ENCODE measurements at regions not wholly inside any gene's neighbourhood (a gene's known extent, or its start where the extent isn't known, plus 50 kb on each side); places are given as distances from the start of the nearest gene placed in this dataset.
"Not testable (repeated sequence)": the region's sequence is repeated elsewhere in the genome, so short reads cannot be mapped to it uniquely, and the experiment has no call there.

GRCh38 chr3:187856555-187856954 lies 111.3 kb upstream of the BCL6 start:
- POLR2A ChIA-PET, result no interaction called here

GRCh38 chr3:187858041-187858440 lies 112.8 kb upstream of the BCL6 start:
- Mint-ChIP-seq H3K4me1 (no peaks in the 10 kb centered on the region), H3K27me3 (peaks cover 2% of the 10 kb centered on the region), H3K9me3 (ENCODE audit: low read depth) (peaks cover 17% of the 10 kb centered on the region), H3K4me3 (no peak overlapping the region), H3K36me3 (ENCODE audit: low read depth) (no peaks in the 10 kb centered on the region), H3K27ac (no peak overlapping the region)
- CTCF ChIA-PET, result interaction anchor here (0.6 kb wide), 1 partner anchor 20 kb away, joined by 3 read pairs; no protein-coding TSS in a partner anchor
- no peak for DNase-seq
- intact Hi-C loops (cut with DNase I, micrococcal nuclease), result no loop called here
- ATAC-seq, result no peak
- POLR2A ChIA-PET, result no interaction called here

More at GRCh38 chr3:187856555-187856954, 111.3 kb upstream of the BCL6 start:
- H3K9me3 Mint-ChIP-seq (ENCODE audit: low read depth), result peaks cover 15% of the 10 kb centered on the region
- H3K36me3 Mint-ChIP-seq (ENCODE audit: low read depth), result no peaks in the 10 kb centered on the region
- no peak overlapping the region for H3K4me3 Mint-ChIP-seq
- no peaks in the 10 kb centered on the region for H3K27me3 Mint-ChIP-seq
- no peak for DNase-seq
- CTCF ChIA-PET, result interaction anchor here (0.9 to 1.0 kb wide), 2 partner anchors 13 to 109 kb away, joined by 3 to 4 read pairs; no protein-coding TSS in a partner anchor
- ATAC-seq, result no peak
- H3K4me1 Mint-ChIP-seq, result no peaks in the 10 kb centered on the region
- no peak overlapping the region for H3K27ac Mint-ChIP-seq
- intact Hi-C loops (cut with DNase I, micrococcal nuclease), result no loop called here

- Mint-ChIP-seq H3K27ac (no peak overlapping the region), H3K4me1 (no peaks in the 10 kb centered on the region), H3K27me3 (peaks cover 2% of the 10 kb centered on the region), H3K36me3 (ENCODE audit: low read depth) (no peaks in the 10 kb centered on the region), H3K4me3 (no peak overlapping the region), H3K9me3 (ENCODE audit: low read depth) (peaks cover 17% of the 10 kb centered on the region)
- ATAC-seq (no peak), DNase-seq (no peak)
- ChIA-PET POLR2A (no interaction called here), CTCF (interaction anchor here (0.7 kb wide), 1 partner anchor 1241 kb away, joined by 4 read pairs; no protein-coding TSS in a partner anchor)
- intact Hi-C loops (cut with DNase I, micrococcal nuclease), result no loop called here
Measured at GRCh38 chr3:187858711-187859110, 113.4 kb upstream of the BCL6 start.

- H3K4me1 Mint-ChIP-seq; H3K36me3 Mint-ChIP-seq (ENCODE audit: low read depth); H3K27ac Mint-ChIP-seq; H3K27me3 Mint-ChIP-seq; CTCF ChIA-PET; POLR2A ChIA-PET; DNase-seq; intact Hi-C loops (cut with DNase I, micrococcal nuclease); ATAC-seq: not testable (repeated sequence)
- Mint-ChIP-seq H3K4me3 (peak overlapping the region; percentile 53), H3K9me3 (ENCODE audit: low read depth) (peaks cover 17% of the 10 kb centered on the region)
Measured at GRCh38 chr3:187862701-187863277, 117.5 kb upstream of the BCL6 start.

- ATAC-seq (peak; percentile 85), DNase-seq (peak; percentile 31)
- H3K36me3 Mint-ChIP-seq (ENCODE audit: low read depth), result no peaks in the 10 kb centered on the region
- H3K27me3 Mint-ChIP-seq, result no peaks in the 10 kb centered on the region
- ChIA-PET CTCF (interaction anchor here (0.6 to 1.6 kb wide), 2 partner anchors 43 to 124 kb away, joined by 3 read pairs; no protein-coding TSS in a partner anchor), POLR2A (interaction anchor here (0.6 to 1.5 kb wide), 5 partner anchors 53 to 130 kb away, joined by 3 to 7 read pairs (median 4); no protein-coding TSS in a partner anchor)
- H3K4me3 Mint-ChIP-seq, result no peak overlapping the region
- H3K9me3 Mint-ChIP-seq (ENCODE audit: low read depth), result no peaks in the 10 kb centered on the region
- intact Hi-C loops (cut with DNase I, micrococcal nuclease), result loop anchor here in 1 of 2 experiments (1.0 to 5.0 kb wide), 2 partner anchors 49 to 93 kb away; no protein-coding TSS in a partner anchor
- peak overlapping the region; percentile 44 for H3K27ac Mint-ChIP-seq
- peaks cover 8% of the 10 kb centered on the region for H3K4me1 Mint-ChIP-seq
Measured at GRCh38 chr3:187870360-187871203, 125.3 kb upstream of the BCL6 start.

- DNase-seq, result no peak
- Mint-ChIP-seq H3K27me3 (no peaks in the 10 kb centered on the region), H3K36me3 (ENCODE audit: low read depth) (no peaks in the 10 kb centered on the region), H3K27ac (no peak overlapping the region), H3K9me3 (ENCODE audit: low read depth) (no peaks in the 10 kb centered on the region), H3K4me1 (peaks cover 8% of the 10 kb centered on the region), H3K4me3 (no peak overlapping the region)
- intact Hi-C loops (cut with DNase I, micrococcal nuclease), result loop anchor here in 1 of 2 experiments (5.0 kb wide), 1 partner anchor 94 kb away; no protein-coding TSS in a partner anchor
- no peak for ATAC-seq
- ChIA-PET CTCF (interaction anchor here (1.6 kb wide), 1 partner anchor 44 kb away, joined by 3 read pairs; no protein-coding TSS in a partner anchor), POLR2A (interaction anchor here (1.5 kb wide), 1 partner anchor 131 kb away, joined by 7 read pairs; no protein-coding TSS in a partner anchor)
Measured at GRCh38 chr3:187871204-187871591, 125.9 kb upstream of the BCL6 start.

GRCh38 chr3:187871848-187872247 lies 126.6 kb upstream of the BCL6 start:
- POLR2A ChIA-PET, result interaction anchor here (0.7 kb wide), 1 partner anchor 108 kb away, joined by 3 read pairs; no protein-coding TSS in a partner anchor
- intact Hi-C loops (cut with DNase I, micrococcal nuclease), result loop anchor here in 1 of 2 experiments (5.0 kb wide), 1 partner anchor 95 kb away; no protein-coding TSS in a partner anchor

GRCh38 chr3:187873843-187874242 lies 128.6 kb upstream of the BCL6 start:
- CTCF ChIA-PET, result interaction anchor here (0.7 to 0.9 kb wide), 2 partner anchors 309 to 761 kb away, joined by 3 read pairs; no protein-coding TSS in a partner anchor
- Mint-ChIP-seq H3K9me3 (ENCODE audit: low read depth) (no peaks in the 10 kb centered on the region), H3K27me3 (no peaks in the 10 kb centered on the region), H3K4me3 (no peak overlapping the region), H3K4me1 (peaks cover 8% of the 10 kb centered on the region), H3K36me3 (ENCODE audit: low read depth) (no peaks in the 10 kb centered on the region), H3K27ac (no peak overlapping the region)
- intact Hi-C loops (cut with DNase I, micrococcal nuclease), result loop anchor here in 1 of 2 experiments (5.0 kb wide), 1 partner anchor 97 kb away; no protein-coding TSS in a partner anchor
- ATAC-seq (no peak), DNase-seq (no peak)
- POLR2A ChIA-PET, result no interaction called here

More at GRCh38 chr3:187871848-187872247, 126.6 kb upstream of the BCL6 start:
- Mint-ChIP-seq H3K4me1 (peaks cover 8% of the 10 kb centered on the region), H3K4me3 (no peak overlapping the region), H3K27me3 (no peaks in the 10 kb centered on the region), H3K36me3 (ENCODE audit: low read depth) (no peaks in the 10 kb centered on the region), H3K9me3 (ENCODE audit: low read depth) (no peaks in the 10 kb centered on the region), H3K27ac (no peak overlapping the region)
- ATAC-seq (no peak), DNase-seq (no peak)
- CTCF ChIA-PET, result interaction anchor here (1.6 kb wide), 1 partner anchor 45 kb away, joined by 3 read pairs; no protein-coding TSS in a partner anchor

GRCh38 chr3:187875863-187876262 lies 130.6 kb upstream of the BCL6 start:
- no peaks in the 10 kb centered on the region for H3K36me3 Mint-ChIP-seq (ENCODE audit: low read depth)
- H3K9me3 Mint-ChIP-seq (ENCODE audit: low read depth), result no peaks in the 10 kb centered on the region
- no peak overlapping the region for H3K27ac Mint-ChIP-seq
- ChIA-PET CTCF (no interaction called here), POLR2A (interaction anchor here (0.6 kb wide), 1 partner anchor 709 kb away, joined by 3 read pairs; no protein-coding TSS in a partner anchor)
- no peak overlapping the region for H3K4me3 Mint-ChIP-seq
- ATAC-seq (no peak), DNase-seq (no peak)
- intact Hi-C loops (cut with DNase I, micrococcal nuclease), result no loop called here
- H3K4me1 Mint-ChIP-seq, result peaks cover 1% of the 10 kb centered on the region
- H3K27me3 Mint-ChIP-seq, result no peaks in the 10 kb centered on the region

GRCh38 chr3:187878772-187879518 lies 133.7 kb upstream of the BCL6 start:
- CTCF ChIA-PET, result no interaction called here
- ATAC-seq (no peak), DNase-seq (no peak)
- Mint-ChIP-seq H3K4me1 (no peaks in the 10 kb centered on the region), H3K27ac (no peak overlapping the region), H3K9me3 (ENCODE audit: low read depth) (no peaks in the 10 kb centered on the region), H3K27me3 (peaks cover 2% of the 10 kb centered on the region), H3K36me3 (ENCODE audit: low read depth) (no peaks in the 10 kb centered on the region), H3K4me3 (no peak overlapping the region)
- POLR2A ChIA-PET, result no interaction called here
- intact Hi-C loops (cut with DNase I, micrococcal nuclease), result no loop called here

GRCh38 chr3:187880441-187880840 lies 135.2 kb upstream of the BCL6 start:
- no peaks in the 10 kb centered on the region for H3K4me1 Mint-ChIP-seq
- intact Hi-C loops (cut with DNase I, micrococcal nuclease), result no loop called here
- ChIA-PET POLR2A (no interaction called here), CTCF (interaction anchor here (1.0 kb wide), 1 partner anchor 620 kb away, joined by 3 read pairs; no protein-coding TSS in a partner anchor)
- peaks cover 2% of the 10 kb centered on the region for H3K27me3 Mint-ChIP-seq
- H3K4me3 Mint-ChIP-seq, result no peak overlapping the region
- H3K36me3 Mint-ChIP-seq (ENCODE audit: low read depth), result no peaks in the 10 kb centered on the region
- no peaks in the 10 kb centered on the region for H3K9me3 Mint-ChIP-seq (ENCODE audit: low read depth)
- DNase-seq (no peak), ATAC-seq (no peak)
- no peak overlapping the region for H3K27ac Mint-ChIP-seq
